ENCODE measurements at regions not wholly inside any gene's neighbourhood (a gene's known extent, or its start where the extent isn't known, plus 50 kb on each side); places are given as distances from the start of the nearest gene placed in this dataset.

DNA sequence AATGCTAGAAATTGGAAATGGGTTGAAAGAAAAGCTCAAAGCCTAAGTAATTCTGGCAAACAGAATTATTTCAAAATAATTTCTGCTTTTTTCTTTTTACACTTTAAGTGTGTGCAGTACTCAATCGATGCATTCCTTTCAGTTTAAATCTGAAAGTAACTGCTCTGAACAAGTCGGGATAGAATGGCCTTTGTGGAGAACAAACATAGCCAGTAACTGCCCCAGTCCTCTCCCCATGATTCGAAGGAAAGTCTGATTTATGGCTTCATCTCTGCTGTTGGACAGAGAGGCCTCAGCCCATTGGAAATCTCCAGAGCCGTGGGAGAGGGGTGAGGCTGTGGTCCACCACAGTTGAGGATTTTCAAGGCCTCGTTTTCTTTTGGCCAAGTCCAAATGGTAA is 174.0 kb upstream of the TLL1 start:
- no peak for DNase-seq (ENCODE audit: low read depth, low spot score)
- ChIA-PET POLR2A (no interaction called here), CTCF (no interaction called here)
- Histone ChIP-seq H3K9me3 (ENCODE audit: control insufficient read depth, insufficient read depth, low read length) (no peaks in the 10 kb centered on the region), H3K27ac (ENCODE audit: low read depth, low read length) (no peak overlapping the region), H3K27me3 (ENCODE audit: control insufficient read depth, insufficient read depth, low read length) (no peaks in the 10 kb centered on the region), H3K4me3 (ENCODE audit: low read depth, low read length) (no peak overlapping the region)
- TF ChIP-seq, protein P1, sequence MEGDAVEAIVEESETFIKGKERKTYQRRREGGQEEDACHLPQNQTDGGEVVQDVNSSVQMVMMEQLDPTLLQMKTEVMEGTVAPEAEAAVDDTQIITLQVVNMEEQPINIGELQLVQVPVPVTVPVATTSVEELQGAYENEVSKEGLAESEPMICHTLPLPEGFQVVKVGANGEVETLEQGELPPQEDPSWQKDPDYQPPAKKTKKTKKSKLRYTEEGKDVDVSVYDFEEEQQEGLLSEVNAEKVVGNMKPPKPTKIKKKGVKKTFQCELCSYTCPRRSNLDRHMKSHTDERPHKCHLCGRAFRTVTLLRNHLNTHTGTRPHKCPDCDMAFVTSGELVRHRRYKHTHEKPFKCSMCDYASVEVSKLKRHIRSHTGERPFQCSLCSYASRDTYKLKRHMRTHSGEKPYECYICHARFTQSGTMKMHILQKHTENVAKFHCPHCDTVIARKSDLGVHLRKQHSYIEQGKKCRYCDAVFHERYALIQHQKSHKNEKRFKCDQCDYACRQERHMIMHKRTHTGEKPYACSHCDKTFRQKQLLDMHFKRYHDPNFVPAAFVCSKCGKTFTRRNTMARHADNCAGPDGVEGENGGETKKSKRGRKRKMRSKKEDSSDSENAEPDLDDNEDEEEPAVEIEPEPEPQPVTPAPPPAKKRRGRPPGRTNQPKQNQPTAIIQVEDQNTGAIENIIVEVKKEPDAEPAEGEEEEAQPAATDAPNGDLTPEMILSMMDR (IDR thresholded peaks at IDR 0.05; ENCODE audit: low read depth, low read length) = no peak

DNA sequence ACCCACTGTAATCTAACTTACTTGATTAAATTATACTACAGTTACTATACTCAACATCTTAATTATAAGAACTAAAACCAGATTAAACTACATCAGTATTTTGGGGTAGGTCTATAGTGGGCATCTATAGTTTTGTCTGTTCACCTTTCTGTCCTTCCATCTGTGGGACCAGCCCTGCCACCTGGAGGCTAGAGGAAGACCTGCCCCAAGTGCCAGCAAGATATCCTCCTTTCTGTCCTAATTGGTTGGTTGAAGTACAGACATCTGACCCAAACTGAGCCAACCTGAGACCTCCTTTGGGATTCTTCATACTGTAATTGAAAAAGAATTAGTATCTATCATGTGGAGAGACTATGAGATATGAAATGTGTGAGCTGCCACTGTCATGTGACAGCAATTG is 172.2 kb upstream of the TLL1 start:
- TF ChIP-seq, protein P1 (IDR thresholded peaks at IDR 0.05; ENCODE audit: low read depth, low read length) = no peak
- no peak overlapping the region for H3K27ac ChIP-seq (ENCODE audit: low read depth, low read length)
- H3K27me3 ChIP-seq (ENCODE audit: control insufficient read depth, insufficient read depth, low read length) = no peaks in the 10 kb centered on the region
- ChIA-PET POLR2A (no interaction called here), CTCF (no interaction called here)
- H3K9me3 ChIP-seq (ENCODE audit: control insufficient read depth, insufficient read depth, low read length) = no peaks in the 10 kb centered on the region; the same call in 1 of the 2 replicates
- no peak overlapping the region for H3K4me3 ChIP-seq (ENCODE audit: low read depth, low read length)
- no peak for DNase-seq (ENCODE audit: low read depth, low spot score)

DNA sequence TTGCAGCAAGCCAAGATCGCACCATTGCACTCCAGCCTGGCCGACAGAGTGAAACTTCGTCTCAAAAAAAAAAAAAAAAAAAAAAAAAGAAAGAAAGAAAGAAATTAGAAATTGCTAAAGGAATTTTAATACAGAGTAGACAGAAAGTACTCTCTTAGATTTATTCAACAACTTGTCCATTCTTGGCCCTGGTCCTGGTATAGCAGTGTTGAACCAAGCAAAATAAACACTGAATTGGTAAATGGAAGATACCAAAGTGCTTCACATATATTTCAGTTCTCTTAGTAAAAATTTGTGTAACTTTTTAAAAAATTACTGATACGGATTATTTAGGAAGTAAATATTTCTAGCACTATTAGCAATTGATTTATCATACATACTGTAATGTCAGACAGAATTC is 165.9 kb upstream of the TLL1 start:
- no peaks in the 10 kb centered on the region for H3K27me3 ChIP-seq (ENCODE audit: control insufficient read depth, insufficient read depth, low read length)
- no peak for DNase-seq (ENCODE audit: low read depth, low spot score)
- no peak overlapping the region for H3K27ac ChIP-seq (ENCODE audit: low read depth, low read length)
- H3K4me3 ChIP-seq (ENCODE audit: low read depth, low read length) = no peak overlapping the region
- CTCF ChIA-PET = no interaction called here
- TF ChIP-seq, protein P1 (IDR thresholded peaks at IDR 0.05; ENCODE audit: low read depth, low read length) = no peak
- POLR2A ChIA-PET = no interaction called here
- H3K9me3 ChIP-seq (ENCODE audit: control insufficient read depth, insufficient read depth, low read length) = peaks cover 3% of the 10 kb centered on the region

DNA sequence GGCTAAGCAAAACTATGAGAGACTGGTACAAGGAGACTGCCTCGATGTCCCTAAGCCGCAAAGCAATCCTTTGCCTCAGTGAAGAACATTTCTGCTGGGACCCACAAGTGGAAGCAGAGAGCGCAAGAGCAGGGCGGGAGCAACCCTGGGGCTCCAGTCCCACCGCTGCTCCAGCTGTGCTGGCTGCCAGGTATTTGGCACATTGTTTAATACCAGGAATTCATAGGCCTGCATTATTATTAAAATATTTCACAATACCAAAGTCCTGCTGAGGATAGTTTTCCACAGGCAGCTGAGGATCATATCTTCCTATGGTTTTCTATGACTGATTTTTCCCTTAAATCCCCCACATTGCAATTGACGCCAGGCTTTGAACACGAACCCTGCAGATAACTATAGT is 163.5 kb upstream of the TLL1 start:
- no peak overlapping the region for H3K4me3 ChIP-seq (ENCODE audit: low read depth, low read length)
- peaks cover 3% of the 10 kb centered on the region for H3K9me3 ChIP-seq (ENCODE audit: control insufficient read depth, insufficient read depth, low read length)
- ChIA-PET CTCF (interaction anchor here (0.7 kb wide), 1 partner anchor 454 kb away, joined by 3 read pairs; no protein-coding TSS in a partner anchor), POLR2A (no interaction called here)
- no peak overlapping the region for H3K27ac ChIP-seq (ENCODE audit: low read depth, low read length)
- no peaks in the 10 kb centered on the region for H3K27me3 ChIP-seq (ENCODE audit: control insufficient read depth, insufficient read depth, low read length)
- no peak for DNase-seq (ENCODE audit: low read depth, low spot score)
- TF ChIP-seq, protein P1 (IDR thresholded peaks at IDR 0.05; ENCODE audit: low read depth, low read length) = no peak

DNA sequence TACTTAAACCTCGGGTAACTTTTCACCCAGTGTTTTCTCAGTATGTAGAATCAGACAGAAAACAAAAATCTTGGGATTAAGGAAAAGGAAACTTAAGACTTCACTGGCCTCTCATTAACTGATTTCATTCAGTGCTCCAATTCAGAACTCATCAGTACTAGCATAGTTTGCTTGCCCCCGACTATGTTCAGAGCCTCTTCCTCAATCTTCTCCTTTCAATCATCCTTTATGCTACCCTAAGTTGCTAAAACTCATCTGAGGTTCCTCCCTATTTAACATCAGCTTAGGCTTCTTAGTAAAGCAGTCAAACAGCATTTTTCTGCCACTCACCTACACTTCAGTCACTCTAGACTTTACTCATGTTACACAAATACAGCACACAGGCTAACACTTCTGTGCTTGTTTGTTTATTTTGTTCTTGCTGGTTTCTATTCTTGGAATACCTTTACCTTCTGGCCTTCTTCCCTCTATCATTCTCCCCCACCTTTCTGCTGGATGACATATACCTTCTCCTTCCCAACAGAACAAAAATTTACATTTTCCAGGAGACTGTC is 163.0 kb upstream of the TLL1 start:
- DNase-seq (ENCODE audit: low read depth, low spot score) = no peak
- H3K9me3 ChIP-seq (ENCODE audit: control insufficient read depth, insufficient read depth, low read length) = peaks cover 3% of the 10 kb centered on the region
- no peak overlapping the region for H3K27ac ChIP-seq (ENCODE audit: low read depth, low read length)
- ChIA-PET CTCF (no interaction called here), POLR2A (no interaction called here)
- H3K27me3 ChIP-seq (ENCODE audit: control insufficient read depth, insufficient read depth, low read length) = no peaks in the 10 kb centered on the region
- H3K4me3 ChIP-seq (ENCODE audit: low read depth, low read length) = no peak overlapping the region
- TF ChIP-seq, protein P1 (IDR thresholded peaks at IDR 0.05; ENCODE audit: low read depth, low read length) = no peak
